ENCODE measurements at regions not wholly inside any gene's neighbourhood (a gene's known extent, or its start where the extent isn't known, plus 50 kb on each side); places are given as distances from the start of the nearest gene placed in this dataset.

DNA sequence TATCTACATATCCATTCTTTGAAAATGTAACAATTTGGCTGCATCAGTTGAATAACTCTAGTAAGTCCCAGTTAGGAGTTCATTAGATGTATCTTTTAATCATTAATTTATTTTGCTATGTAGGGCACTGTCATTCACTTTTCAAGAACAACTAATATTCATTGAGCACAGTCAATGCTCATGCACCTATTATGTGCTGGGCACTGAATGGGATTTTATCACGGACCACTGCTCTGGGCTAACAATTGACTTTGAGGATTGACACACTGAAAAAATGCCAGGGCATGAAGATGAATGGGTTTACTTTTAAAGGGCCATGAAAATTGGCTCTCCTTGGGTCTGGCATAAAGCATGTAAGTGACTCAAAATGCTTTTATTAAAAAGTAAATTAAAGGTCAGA is 375.2 kb downstream of the PLPP3 start:
- H3K27me3 ChIP-seq: no peaks in the 10 kb centered on the region
- peaks cover 11% of the 10 kb centered on the region for H3K9me3 Mint-ChIP-seq
- no peak overlapping the region for H2AFZ ChIP-seq (replicated peaks)
- H4K20me1 ChIP-seq (ENCODE audit: low read depth): no peaks in the 10 kb centered on the region
- no peaks in the 10 kb centered on the region for H3F3A ChIP-seq (ENCODE audit: low read depth)
- no peaks in the 10 kb centered on the region for H3K79me2 ChIP-seq (ENCODE audit: low read depth)
- TF ChIP-seq EZH2 (IDR thresholded peaks at IDR 0.05) (no peak), EZH2phosphoT487 (IDR thresholded peaks at IDR 0.05) (no peak)
- TF ChIP-seq, protein P1, sequence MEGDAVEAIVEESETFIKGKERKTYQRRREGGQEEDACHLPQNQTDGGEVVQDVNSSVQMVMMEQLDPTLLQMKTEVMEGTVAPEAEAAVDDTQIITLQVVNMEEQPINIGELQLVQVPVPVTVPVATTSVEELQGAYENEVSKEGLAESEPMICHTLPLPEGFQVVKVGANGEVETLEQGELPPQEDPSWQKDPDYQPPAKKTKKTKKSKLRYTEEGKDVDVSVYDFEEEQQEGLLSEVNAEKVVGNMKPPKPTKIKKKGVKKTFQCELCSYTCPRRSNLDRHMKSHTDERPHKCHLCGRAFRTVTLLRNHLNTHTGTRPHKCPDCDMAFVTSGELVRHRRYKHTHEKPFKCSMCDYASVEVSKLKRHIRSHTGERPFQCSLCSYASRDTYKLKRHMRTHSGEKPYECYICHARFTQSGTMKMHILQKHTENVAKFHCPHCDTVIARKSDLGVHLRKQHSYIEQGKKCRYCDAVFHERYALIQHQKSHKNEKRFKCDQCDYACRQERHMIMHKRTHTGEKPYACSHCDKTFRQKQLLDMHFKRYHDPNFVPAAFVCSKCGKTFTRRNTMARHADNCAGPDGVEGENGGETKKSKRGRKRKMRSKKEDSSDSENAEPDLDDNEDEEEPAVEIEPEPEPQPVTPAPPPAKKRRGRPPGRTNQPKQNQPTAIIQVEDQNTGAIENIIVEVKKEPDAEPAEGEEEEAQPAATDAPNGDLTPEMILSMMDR (IDR thresholded peaks at IDR 0.05): no peak
- no peak overlapping the region for H3K9ac ChIP-seq
- H3K27me3 Mint-ChIP-seq (ENCODE audit: insufficient read depth, low read depth): peaks cover 2% of the 10 kb centered on the region
- no peaks in the 10 kb centered on the region for H3K36me3 ChIP-seq
- H3K27ac ChIP-seq: no peak overlapping the region
- DNase-seq (ENCODE audit: low spot score): no peak
- H3K36me3 Mint-ChIP-seq: peaks cover 3% of the 10 kb centered on the region
- H3K9me3 ChIP-seq (ENCODE audit: low read depth): no peaks in the 10 kb centered on the region
- no peak overlapping the region for H3K4me2 ChIP-seq
- no peak overlapping the region for H3K4me3 ChIP-seq
- H3K4me1 Mint-ChIP-seq: peaks cover 7% of the 10 kb centered on the region
- H3K27ac Mint-ChIP-seq: no peak overlapping the region
- H3K4me3 Mint-ChIP-seq: no peak overlapping the region
- peaks cover 10% of the 10 kb centered on the region for H3K4me1 ChIP-seq

DNA sequence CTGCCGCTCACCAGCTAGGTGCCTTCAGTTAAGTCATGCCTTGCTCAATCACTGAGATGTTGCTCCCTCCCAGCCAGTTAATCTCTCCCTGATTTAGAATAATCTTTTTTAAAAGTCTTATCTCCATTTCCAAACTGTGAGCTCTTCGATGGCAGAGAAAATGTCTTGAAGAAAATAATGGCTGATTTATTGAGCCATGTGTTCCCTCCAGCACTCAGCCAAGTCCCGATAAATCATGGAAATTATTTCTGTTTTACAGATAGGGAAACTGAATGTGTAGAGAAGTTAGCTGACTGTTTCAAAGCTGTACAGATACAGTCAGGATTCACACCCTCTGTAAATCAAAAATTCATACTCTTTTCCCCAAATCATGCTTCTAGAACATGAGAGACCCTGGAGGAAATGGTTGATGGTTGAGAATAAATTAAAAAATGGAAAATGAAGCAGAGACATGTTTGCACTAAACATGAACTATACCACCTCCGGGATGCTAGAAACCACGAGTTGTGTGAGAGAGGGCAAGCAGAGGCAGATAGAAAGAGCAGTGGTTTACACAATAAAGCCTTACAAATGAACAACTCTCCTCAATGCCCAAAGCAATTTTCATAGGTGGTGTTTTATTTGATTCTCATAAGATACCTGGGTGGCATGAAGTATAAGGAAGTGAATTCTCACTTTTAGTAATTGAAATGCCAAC is 376.4 kb downstream of the PLPP3 start:
- no peak for TF ChIP-seq EZH2 (IDR thresholded peaks at IDR 0.05)
- no peak for TF ChIP-seq EZH2phosphoT487 (IDR thresholded peaks at IDR 0.05)
- TF ChIP-seq, protein P1 (IDR thresholded peaks at IDR 0.05): no peak
- Histone ChIP-seq H3K4me1 (peaks cover 10% of the 10 kb centered on the region), H4K20me1 (ENCODE audit: low read depth) (no peaks in the 10 kb centered on the region), H3K4me2 (no peak overlapping the region), H3K9me3 (ENCODE audit: low read depth) (no peaks in the 10 kb centered on the region), H3K27me3 (no peaks in the 10 kb centered on the region), H3F3A (ENCODE audit: low read depth) (no peaks in the 10 kb centered on the region), H3K79me2 (ENCODE audit: low read depth) (no peaks in the 10 kb centered on the region), H2AFZ (replicated peaks) (no peak overlapping the region), H3K27ac (no peak overlapping the region), H3K36me3 (no peaks in the 10 kb centered on the region), H3K4me3 (no peak overlapping the region), H3K9ac (no peak overlapping the region)
- Mint-ChIP-seq H3K4me3 (no peak overlapping the region), H3K27ac (no peak overlapping the region), H3K36me3 (peaks cover 3% of the 10 kb centered on the region), H3K9me3 (peaks cover 11% of the 10 kb centered on the region), H3K27me3 (ENCODE audit: insufficient read depth, low read depth) (no peaks in the 10 kb centered on the region), H3K4me1 (peaks cover 12% of the 10 kb centered on the region)
- DNase-seq (ENCODE audit: low spot score): no peak

DNA sequence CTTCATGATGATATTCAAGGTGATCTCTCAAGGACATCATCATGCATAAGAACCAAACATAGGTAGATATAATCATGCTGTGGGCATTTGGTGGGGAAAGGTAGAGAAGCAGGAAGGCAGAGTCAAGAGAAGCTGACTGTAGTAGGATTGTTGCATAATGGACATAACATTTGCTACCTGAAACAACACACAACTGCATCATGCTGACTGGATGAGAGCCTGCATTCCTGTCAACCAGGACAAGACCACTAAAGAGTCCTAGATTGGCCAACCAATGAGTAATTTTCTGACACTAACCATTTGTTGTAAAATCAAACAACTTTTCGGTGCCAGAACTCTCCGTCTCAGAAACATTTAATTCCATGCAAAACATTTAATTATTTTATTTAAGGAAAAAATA is 377.2 kb downstream of the PLPP3 start:
- TF ChIP-seq, protein P1 (IDR thresholded peaks at IDR 0.05): no peak
- TF ChIP-seq EZH2 (IDR thresholded peaks at IDR 0.05) (no peak), EZH2phosphoT487 (IDR thresholded peaks at IDR 0.05) (no peak)
- no peaks in the 10 kb centered on the region for H3K79me2 ChIP-seq (ENCODE audit: low read depth)
- H3K27ac ChIP-seq: no peak overlapping the region
- peaks cover 10% of the 10 kb centered on the region for H3K4me1 ChIP-seq
- H2AFZ ChIP-seq (replicated peaks): no peak overlapping the region
- no peak for DNase-seq (ENCODE audit: low spot score)
- H3K4me3 Mint-ChIP-seq: no peak overlapping the region
- H3K27ac Mint-ChIP-seq: no peak overlapping the region
- no peak overlapping the region for H3K4me2 ChIP-seq
- H3K27me3 ChIP-seq: no peaks in the 10 kb centered on the region
- H3K9ac ChIP-seq: no peak overlapping the region
- H4K20me1 ChIP-seq (ENCODE audit: low read depth): no peaks in the 10 kb centered on the region
- H3K27me3 Mint-ChIP-seq (ENCODE audit: insufficient read depth, low read depth): no peaks in the 10 kb centered on the region
- H3K4me1 Mint-ChIP-seq: peaks cover 12% of the 10 kb centered on the region
- H3K4me3 ChIP-seq: no peak overlapping the region
- H3F3A ChIP-seq (ENCODE audit: low read depth): no peaks in the 10 kb centered on the region
- no peaks in the 10 kb centered on the region for H3K9me3 ChIP-seq (ENCODE audit: low read depth)
- H3K9me3 Mint-ChIP-seq: peaks cover 8% of the 10 kb centered on the region
- H3K36me3 Mint-ChIP-seq: peaks cover 3% of the 10 kb centered on the region
- no peaks in the 10 kb centered on the region for H3K36me3 ChIP-seq

Data from neural progenitor cell (in vitro differentiated cells).